GM23248 (cell line): ENCODE measurements at regions not wholly inside any gene's neighbourhood (a gene's known extent, or its start where the extent isn't known, plus 50 kb on each side); places are given as distances from the start of the nearest gene placed in this dataset.

Source experiments
- DNase-seq: peaks from one replicate; pipeline ENCODE4 v3.0.0-alpha.2; 2015
- H2AFZ ChIP-seq: fragments of 200-600 bp; sonication (generic); 2 replicates; pipeline ENCODE4 v1.6.1; 2016; ENCODE audit warnings: antibody characterized with exemption
- H3F3A ChIP-seq: fragments of 200-600 bp; sonication (generic); 2 replicates; pipeline ENCODE4 v1.6.1; 2016; ENCODE audit warnings: mild to moderate bottlenecking, antibody characterized with exemption, mixed run types; ENCODE audit not compliant: insufficient read depth
- H3K27ac ChIP-seq: fragments of 200-600 bp; sonication (generic); 2 replicates; pipeline ENCODE4 v1.5.1; 2016; ENCODE audit warnings: mild to moderate bottlenecking
- H3K27me3 ChIP-seq: fragments of 200-600 bp; sonication (generic); replicated peaks from 2 replicates; pipeline ENCODE4 v1.6.1; 2016; ENCODE audit warnings: mild to moderate bottlenecking; ENCODE audit not compliant: insufficient read depth
- H3K36me3 ChIP-seq: fragments of 200-600 bp; sonication (generic); 2 replicates; pipeline ENCODE4 v1.6.1; 2016; ENCODE audit warnings: low read depth, mild to moderate bottlenecking
- H3K4me1 ChIP-seq: fragments of 200-600 bp; sonication (generic); 2 replicates; pipeline ENCODE4 v1.6.1; 2016; ENCODE audit warnings: mild to moderate bottlenecking; ENCODE audit not compliant: insufficient read depth
- H3K4me2 ChIP-seq: fragments of 200-600 bp; sonication (generic); one replicate; pipeline ENCODE4 v1.6.1; 2016; ENCODE audit warnings: mild to moderate bottlenecking; ENCODE audit not compliant: unreplicated experiment
- H3K4me3 ChIP-seq: fragments of 200-600 bp; sonication (generic); 2 replicates; pipeline ENCODE4 v1.5.1; 2016; ENCODE audit warnings: mild to moderate bottlenecking
- H3K79me2 ChIP-seq: fragments of 200-600 bp; sonication (generic); 2 replicates; pipeline ENCODE4 v1.6.1; 2016; ENCODE audit warnings: mild to moderate bottlenecking; ENCODE audit not compliant: insufficient read depth
- H3K9ac ChIP-seq: fragments of 200-600 bp; sonication (generic); 2 replicates; pipeline ENCODE4 v1.6.1; 2016; ENCODE audit warnings: mild to moderate bottlenecking
- H3K9me2 ChIP-seq: fragments of 200-600 bp; sonication (generic); 2 replicates; pipeline ENCODE4 v1.6.1; 2016; ENCODE audit warnings: mixed run types, mild to moderate bottlenecking, moderate library complexity; ENCODE audit not compliant: insufficient read depth
- H3K9me3 ChIP-seq: fragments of 200-600 bp; sonication (generic); one replicate; pipeline ENCODE4 v1.6.1; 2017; ENCODE audit warnings: low read depth
- H4K20me1 ChIP-seq: fragments of 200-600 bp; sonication (generic); 2 replicates; pipeline ENCODE4 v1.6.0; 2016; ENCODE audit not compliant: insufficient read depth
- EZH2 ChIP-seq: fragments of 200-600 bp; sonication (generic); IDR thresholded peaks from 2 replicates; pipeline ENCODE4 v1.6.1; 2018; ENCODE audit warnings: antibody characterized with exemption, mild to moderate bottlenecking; ENCODE audit not compliant: insufficient read depth, poor library complexity, severe bottlenecking
- EZH2phosphoT487 ChIP-seq: fragments of 200-600 bp; sonication (generic); IDR thresholded peaks from 2 replicates; pipeline ENCODE4 v1.6.1; 2018; ENCODE audit warnings: antibody characterized with exemption, moderate library complexity, mild to moderate bottlenecking, low read depth; ENCODE audit not compliant: insufficient read depth
- WGBS, 2 experiments: methylation state at CpG; one replicate each; pipeline ENCODE4 v1.1.6; 2015 to 2017; ENCODE audit warnings: low lambda C conversion rate in 2 of 2, low coverage in 1 of 2; ENCODE audit errors: missing lambda C conversion rate in 2 of 2; 5-methylcytosine and 5-hydroxymethylcytosine counted together
- in situ Hi-C: fragments of 300-500 bp; cut with MboI; formaldehyde crosslinking; loops from 2 replicates; pipeline ENCODE4 v1.15.0; 2020

DNA sequence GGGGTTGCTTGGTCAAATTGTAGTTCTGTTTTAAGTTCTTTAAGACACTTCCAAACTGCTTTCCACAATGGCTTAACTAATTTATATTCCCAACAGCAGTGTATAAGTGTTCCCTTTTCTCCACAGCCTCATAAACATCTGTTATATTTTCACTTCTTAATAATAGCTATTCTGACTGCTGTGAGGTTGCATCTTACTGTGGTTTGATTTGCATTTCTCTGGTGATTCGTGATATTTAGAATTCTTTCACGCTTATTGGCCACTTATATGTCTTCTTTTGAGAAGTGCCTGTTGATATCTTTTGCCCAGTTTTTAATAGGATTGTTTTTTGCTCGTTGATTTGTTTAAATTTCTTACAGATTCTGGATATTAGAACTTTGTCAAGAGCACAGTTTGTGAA is 278.6 kb upstream of the ITM2A start:
- no peaks in the 10 kb centered on the region for H3K9me2 ChIP-seq
- H3K36me3 ChIP-seq, result no peaks in the 10 kb centered on the region
- no peaks in the 10 kb centered on the region for H3K9me3 ChIP-seq
- no peak for DNase-seq
- no peaks in the 10 kb centered on the region for H3K79me2 ChIP-seq
- H3K27me3 ChIP-seq, result no peaks in the 10 kb centered on the region
- no peaks in the 10 kb centered on the region for H4K20me1 ChIP-seq
- H3K4me3 ChIP-seq, result no peak overlapping the region
- WGBS, 2 experiments, result 2 to 8% methylated on average over 3 of the region's 3 CpGs
- no peak overlapping the region for H3K4me2 ChIP-seq
- no peak overlapping the region for H3K27ac ChIP-seq
- no peaks in the 10 kb centered on the region for H3F3A ChIP-seq
- H3K4me1 ChIP-seq, result no peaks in the 10 kb centered on the region
- TF ChIP-seq EZH2phosphoT487 (no peak), EZH2 (no peak)
- in situ Hi-C loops, result no loop called here
- H2AFZ ChIP-seq, result no peak overlapping the region
- H3K9ac ChIP-seq, result no peak overlapping the region

GRCh38 chrX:79631526-79631925 is 264.4 kb upstream of the ITM2A start:
- no peak overlapping the region for H2AFZ ChIP-seq
- H3K9me2 ChIP-seq, result no peaks in the 10 kb centered on the region
- no peak for TF ChIP-seq EZH2phosphoT487
- TF ChIP-seq EZH2, result no peak
- H3F3A ChIP-seq, result no peaks in the 10 kb centered on the region
- no peaks in the 10 kb centered on the region for H3K79me2 ChIP-seq
- no peaks in the 10 kb centered on the region for H3K9me3 ChIP-seq
- 1 to 4% methylated on average over 5 of the region's 5 CpGs for WGBS, 2 experiments
- no peak overlapping the region for H3K4me2 ChIP-seq
- H3K9ac ChIP-seq, result no peak overlapping the region
- H3K27me3 ChIP-seq, result no peaks in the 10 kb centered on the region
- no peak overlapping the region for H3K4me3 ChIP-seq
- H4K20me1 ChIP-seq, result no peaks in the 10 kb centered on the region
- no peaks in the 10 kb centered on the region for H3K36me3 ChIP-seq
- H3K27ac ChIP-seq, result no peak overlapping the region
- H3K4me1 ChIP-seq, result no peaks in the 10 kb centered on the region
- in situ Hi-C loops, result no loop called here
- DNase-seq, result no peak

GRCh38 chrX:79630033-79631009 is 263.2 kb upstream of the ITM2A start:
- H4K20me1 ChIP-seq, result no peaks in the 10 kb centered on the region
- H2AFZ ChIP-seq, result no peak overlapping the region

GRCh38 chrX:79623098-79623762 is 256.1 kb upstream of the ITM2A start:
- no peaks in the 10 kb centered on the region for H3K27me3 ChIP-seq
- no peak overlapping the region for H3K4me3 ChIP-seq
- H3K79me2 ChIP-seq, result no peaks in the 10 kb centered on the region
- H4K20me1 ChIP-seq, result no peaks in the 10 kb centered on the region
- 6 to 11% methylated on average over 3 of the region's 3 CpGs for WGBS, 2 experiments
- no peaks in the 10 kb centered on the region for H3K9me2 ChIP-seq
- H3K4me2 ChIP-seq, result no peak overlapping the region
- no peaks in the 10 kb centered on the region for H3F3A ChIP-seq
- H2AFZ ChIP-seq, result no peak overlapping the region
- no peak for DNase-seq
- in situ Hi-C loops, result no loop called here
- H3K4me1 ChIP-seq, result no peaks in the 10 kb centered on the region
- H3K9me3 ChIP-seq, result no peaks in the 10 kb centered on the region
- H3K27ac ChIP-seq, result no peak overlapping the region
- no peak for TF ChIP-seq EZH2phosphoT487
- no peak for TF ChIP-seq EZH2
- H3K36me3 ChIP-seq, result no peaks in the 10 kb centered on the region
- no peak overlapping the region for H3K9ac ChIP-seq

More at GRCh38 chrX:79630033-79631009, 263.2 kb upstream of the ITM2A start:
- no peak for TF ChIP-seq EZH2
- TF ChIP-seq EZH2phosphoT487, result no peak
- no peaks in the 10 kb centered on the region for H3K4me1 ChIP-seq
- H3F3A ChIP-seq, result no peaks in the 10 kb centered on the region
- DNase-seq, result no peak
- no peak overlapping the region for H3K4me3 ChIP-seq
- no peaks in the 10 kb centered on the region for H3K36me3 ChIP-seq
- in situ Hi-C loops, result no loop called here
- no peaks in the 10 kb centered on the region for H3K79me2 ChIP-seq
- H3K27me3 ChIP-seq, result no peaks in the 10 kb centered on the region
- no peak overlapping the region for H3K4me2 ChIP-seq
- no peaks in the 10 kb centered on the region for H3K9me3 ChIP-seq
- no peak overlapping the region for H3K27ac ChIP-seq
- 15 to 18% methylated on average over 4 to 5 of the region's 5 CpGs for WGBS, 2 experiments
- no peak overlapping the region for H3K9ac ChIP-seq
- H3K9me2 ChIP-seq, result no peaks in the 10 kb centered on the region
